GM21447 (cell line): ENCODE measurements at regions not wholly inside any gene's neighbourhood (a gene's known extent, or its start where the extent isn't known, plus 50 kb on each side); places are given as distances from the start of the nearest gene placed in this dataset.
"Not testable (repeated sequence)": the region's sequence is repeated elsewhere in the genome, so short reads cannot be mapped to it uniquely, and the experiment has no call there.

ENCODE experiments used
- ATAC-seq: cut with Tn5 transposase; IDR thresholded peaks from one replicate; pipeline ENCODE4 v1.9.1; 2021; ENCODE audit not compliant: unreplicated experiment

DNA sequence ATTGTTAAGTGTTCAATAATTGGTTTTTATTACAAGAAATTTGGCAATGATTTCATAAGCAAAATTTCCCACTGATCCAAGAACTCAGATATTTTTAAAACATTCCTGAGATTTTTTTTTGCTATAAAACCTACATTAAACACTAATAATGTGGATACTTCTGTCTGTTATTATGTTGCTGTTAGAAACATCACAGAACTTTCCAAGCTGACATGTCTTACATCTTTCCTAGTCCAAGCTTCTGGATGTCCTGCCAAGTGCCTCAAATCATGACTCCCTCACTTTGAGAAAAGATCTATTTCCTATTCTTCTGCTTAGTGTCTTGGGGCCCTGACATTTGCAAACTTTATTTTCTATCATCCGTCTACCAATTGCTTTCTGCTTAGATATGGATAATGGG, 110.8 kb downstream of the RFPL4B start:
- no peak for ATAC-seq

DNA sequence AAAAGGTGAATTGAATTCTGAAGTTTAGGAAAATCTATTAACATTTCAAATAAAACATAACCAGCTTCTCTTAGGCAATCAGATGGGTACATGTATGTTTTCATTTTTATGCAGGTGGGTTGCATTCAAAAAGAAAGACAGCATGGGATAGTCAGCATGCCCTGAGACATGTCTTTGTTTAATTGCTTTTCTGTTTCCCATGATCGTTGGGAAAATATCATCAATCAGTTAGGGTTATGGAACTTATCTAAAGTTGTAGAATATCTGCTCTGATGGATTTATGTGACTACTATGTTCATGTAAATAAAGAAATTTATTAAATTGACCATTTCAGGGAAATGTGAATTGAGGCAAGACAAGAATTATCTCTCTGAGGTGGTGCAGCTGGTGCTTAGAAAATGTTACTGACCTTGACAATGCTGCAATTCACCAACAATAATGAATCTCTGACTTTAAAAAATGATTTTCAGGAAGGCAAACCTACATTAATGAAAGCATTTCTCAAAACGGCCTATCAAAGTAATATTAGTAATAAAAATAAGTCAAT, 112.7 kb downstream of the RFPL4B start:
- no peak for ATAC-seq

DNA sequence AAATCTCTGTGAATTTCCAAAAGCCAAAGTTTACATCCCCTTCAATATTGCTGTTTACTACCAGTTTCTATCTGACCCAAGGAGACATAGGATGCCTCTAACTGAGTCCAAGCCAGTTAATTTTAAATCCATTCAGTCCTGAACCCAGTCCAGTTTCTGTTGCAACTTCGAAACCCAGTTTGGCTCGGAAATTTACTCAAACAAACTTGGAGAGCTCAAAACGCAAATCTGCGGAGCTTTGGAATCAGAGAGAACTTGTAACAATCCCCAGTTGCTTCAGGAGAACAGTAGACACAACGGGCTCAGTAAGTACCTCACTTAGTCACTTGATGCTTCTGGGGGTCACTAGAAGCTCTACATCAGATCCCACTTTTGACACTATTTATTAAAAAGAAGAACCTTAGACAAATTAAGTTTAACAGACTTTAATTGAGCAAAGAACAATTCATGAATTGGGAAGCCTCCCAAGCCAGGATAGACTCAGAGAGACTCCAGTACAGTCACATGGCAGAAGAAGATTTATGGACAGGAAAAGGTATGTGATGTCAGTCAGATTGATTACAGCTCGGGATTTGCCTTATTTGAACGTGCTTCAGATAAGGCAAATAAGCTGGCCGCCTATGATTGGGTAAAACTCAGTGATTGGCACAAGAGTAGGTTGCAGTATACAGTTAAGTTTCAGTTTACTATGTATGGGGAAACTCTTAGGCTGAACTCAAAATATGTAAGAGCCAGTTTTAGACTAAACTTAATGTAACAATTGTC, 118.0 kb downstream of the RFPL4B start:
- no peak for ATAC-seq

DNA sequence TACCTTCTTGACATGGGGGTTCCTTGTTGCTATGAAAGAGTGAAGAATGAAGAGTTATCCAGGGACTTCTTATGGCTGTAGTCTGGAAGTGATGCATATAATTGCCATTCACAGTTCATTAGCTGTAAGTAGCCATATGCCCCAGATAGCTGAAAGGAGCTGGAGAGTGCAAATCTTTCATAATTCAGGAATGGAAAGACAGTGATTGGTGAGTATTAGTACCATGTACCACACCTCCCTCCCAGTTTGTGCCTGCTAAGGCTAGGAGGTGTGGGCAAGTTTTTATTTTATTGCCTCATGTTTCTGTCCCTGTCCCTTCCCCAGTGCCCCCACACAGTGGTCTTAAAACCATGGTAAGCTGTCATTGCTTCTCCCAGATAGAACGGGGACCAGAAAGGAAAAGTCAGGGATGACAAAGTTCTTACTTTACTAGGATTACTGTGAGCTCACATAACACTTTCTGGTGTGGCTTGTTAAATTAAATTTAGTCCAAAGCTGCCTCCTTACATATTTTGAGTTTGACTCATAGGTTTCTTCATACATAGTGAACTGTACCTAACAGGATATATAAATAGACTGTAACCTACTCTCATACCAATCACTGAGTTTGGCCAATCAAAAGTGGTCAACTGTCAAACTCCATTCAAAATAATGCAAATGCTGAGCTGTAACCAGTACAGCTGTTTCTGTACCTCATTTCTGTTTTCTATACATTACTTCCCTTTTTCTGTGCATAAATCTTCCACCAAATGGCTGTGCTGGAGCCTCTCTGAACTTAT, 119.4 kb downstream of the RFPL4B start:
- ATAC-seq, result peak; percentile 83

DNA sequence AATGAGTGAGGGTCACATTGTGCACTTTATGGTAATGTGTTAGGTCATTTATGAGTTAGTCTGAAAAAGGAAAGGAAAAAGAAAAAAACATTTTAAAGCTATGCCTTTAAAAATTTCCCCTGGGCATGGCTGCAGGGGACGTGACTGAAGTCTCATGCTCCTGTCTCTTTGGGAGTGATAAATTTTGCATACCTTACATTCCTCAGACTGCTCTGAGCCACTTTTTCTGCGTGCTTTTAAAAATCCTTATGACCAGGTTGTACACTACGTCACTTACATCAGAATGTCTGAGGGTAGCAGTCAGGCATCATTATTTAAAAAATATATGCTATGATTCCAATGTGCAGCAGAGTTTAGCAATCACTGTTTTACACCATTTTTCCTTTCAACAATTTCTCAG, 121.2 kb downstream of the RFPL4B start:
- ATAC-seq, result no peak

DNA sequence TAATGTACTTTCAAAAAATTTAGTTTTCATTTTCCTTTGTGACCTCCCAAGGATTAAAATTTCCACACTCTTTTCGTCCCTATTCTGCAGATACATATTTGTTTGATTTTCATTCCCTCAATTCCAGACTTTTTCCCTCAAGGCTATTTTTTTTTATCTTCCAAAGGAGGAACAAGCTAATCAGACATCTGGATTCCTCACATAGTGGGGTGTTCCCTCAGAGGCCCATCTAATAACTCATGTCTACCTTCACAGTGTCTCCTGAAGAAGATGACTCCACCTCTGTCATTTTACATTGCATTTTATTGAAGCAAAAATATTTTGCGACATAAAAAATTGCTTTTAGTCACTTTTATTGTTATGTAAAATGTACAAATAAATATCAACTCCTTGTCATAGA, 122.2 kb downstream of the RFPL4B start:
- ATAC-seq, result no peak

DNA sequence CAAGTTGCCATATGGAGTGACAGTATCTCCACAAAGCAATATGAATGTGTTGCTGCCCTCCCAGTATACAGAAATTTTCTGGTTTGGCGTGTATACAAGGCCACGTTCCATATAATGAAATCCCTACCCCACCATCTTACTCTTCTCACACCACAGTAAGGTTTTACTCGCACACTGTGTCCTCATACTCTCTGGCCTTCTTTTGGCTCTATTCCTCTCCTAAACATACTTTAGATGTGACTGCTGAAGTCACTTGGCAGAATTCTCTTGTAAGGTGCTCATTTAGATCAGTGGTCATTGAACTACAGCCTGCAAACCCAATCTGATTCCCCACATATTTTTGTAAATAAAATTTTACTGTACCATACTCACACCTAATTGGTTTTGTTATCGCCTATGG, 123.2 kb downstream of the RFPL4B start:
- no peak for ATAC-seq

DNA sequence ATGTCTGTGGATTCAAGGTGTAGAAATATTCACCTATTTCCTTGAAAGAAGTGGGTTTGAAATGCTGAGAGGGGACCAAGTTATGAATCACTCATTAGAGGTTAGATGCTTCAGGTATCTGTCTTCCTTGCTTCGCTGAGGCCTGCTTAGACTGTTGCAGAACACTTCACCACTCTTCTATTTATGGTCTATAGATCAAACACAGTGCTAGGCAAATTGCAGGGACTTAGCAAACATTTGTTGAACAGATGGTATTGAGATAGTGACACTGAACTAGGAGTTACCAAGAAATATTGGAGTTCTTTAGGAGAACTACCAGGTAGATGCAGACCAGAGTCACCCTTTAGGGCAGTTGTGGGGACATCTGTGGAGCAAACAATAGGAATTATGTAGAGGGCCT, 123.8 kb downstream of the RFPL4B start:
- ATAC-seq, result no peak

DNA sequence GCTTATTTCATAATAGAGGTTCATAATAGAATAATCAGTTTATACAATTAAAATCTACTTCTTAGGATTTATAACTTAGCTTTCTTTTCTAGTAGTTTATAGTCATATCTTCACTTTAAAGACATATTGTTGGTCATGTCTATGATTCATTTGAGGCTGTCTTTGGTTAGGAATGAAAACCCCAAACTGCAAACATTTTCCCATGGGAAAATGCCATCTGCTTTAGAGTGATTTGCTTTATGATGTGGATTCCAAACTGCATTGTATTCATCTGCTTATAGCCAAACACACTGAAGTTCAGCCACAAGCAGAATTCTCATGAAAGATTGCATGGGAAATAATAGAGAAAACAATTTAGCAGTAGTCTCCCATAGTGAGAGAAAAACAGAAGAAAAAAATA, 128.0 kb downstream of the RFPL4B start:
- no peak for ATAC-seq

DNA sequence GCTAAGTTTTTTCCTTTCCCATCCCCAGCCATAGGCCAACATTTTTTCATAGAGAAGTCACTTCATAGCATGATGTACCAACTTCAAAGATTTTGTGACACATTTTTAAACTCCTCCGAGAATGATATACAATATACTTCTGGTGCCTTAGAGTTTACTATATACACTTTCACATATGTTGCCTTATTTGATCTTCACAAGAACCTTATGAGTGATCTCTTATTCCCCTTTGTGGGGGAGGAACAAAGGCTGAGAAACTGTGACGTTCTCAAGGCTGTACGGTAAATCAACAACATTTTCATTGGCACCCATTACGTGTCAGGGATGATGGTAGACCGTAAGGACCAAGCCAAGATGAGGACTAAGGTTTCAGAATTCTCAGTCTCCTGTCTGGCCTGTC, 130.0 kb downstream of the RFPL4B start:
- ATAC-seq, result no peak

DNA sequence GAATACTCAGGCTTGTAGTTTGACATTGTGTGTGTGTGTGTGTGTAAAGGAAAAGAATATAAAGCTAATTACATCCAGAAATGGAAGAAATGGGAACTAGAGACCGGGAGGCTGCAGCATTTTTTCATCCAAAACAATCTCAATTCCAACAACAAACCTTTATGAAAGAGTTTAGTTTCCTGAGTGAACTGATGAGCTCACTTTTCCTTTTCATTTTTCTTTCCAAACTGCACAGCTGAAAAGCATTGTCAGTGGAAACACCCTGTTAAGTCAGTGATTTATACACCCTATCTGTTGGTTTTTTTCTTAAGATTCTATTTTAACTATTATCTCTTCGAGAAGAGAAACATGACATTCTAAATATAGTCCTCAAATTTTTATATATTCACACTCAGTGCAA, 130.9 kb downstream of the RFPL4B start:
- no peak for ATAC-seq

DNA sequence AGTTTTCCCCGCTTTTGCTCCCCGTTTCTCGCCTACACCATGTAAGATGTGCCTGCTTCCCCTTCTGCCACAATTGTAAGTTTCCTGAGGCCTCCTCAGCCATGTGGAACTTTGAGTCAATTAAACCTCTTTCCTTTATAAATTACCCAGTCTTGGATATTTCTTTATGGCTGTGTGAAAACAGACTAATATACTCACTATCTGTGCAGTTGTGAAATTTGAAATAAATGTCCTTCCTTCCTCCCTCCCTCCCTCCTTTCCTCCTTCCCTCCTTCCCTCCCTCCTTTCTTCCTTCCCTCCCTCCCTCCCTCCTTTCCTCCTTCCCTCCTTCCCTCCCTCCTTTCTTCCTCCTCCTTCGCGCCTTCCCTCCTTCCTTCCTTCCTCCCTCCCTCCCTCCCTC, 132.8 kb downstream of the RFPL4B start:
- ATAC-seq, result not testable (repeated sequence)

DNA sequence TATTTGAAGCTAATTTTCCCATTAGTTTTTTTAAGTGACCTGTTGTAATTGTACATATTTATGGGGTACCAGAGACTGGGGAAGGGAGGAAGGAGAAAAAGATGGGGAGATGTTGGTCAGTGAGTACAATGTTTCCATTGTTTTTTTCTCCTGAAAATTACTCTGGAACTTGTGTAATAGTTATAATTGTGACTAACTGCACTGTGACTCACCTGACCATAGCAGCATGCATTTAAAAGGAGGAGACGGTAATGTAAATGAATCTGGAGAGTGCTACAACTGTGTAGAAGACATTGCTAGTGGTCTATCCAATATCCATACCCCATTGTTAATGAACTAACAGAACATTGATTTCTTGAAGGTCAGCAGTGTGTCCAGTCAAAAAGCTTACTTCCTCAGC, 133.4 kb downstream of the RFPL4B start:
- ATAC-seq, result no peak

DNA sequence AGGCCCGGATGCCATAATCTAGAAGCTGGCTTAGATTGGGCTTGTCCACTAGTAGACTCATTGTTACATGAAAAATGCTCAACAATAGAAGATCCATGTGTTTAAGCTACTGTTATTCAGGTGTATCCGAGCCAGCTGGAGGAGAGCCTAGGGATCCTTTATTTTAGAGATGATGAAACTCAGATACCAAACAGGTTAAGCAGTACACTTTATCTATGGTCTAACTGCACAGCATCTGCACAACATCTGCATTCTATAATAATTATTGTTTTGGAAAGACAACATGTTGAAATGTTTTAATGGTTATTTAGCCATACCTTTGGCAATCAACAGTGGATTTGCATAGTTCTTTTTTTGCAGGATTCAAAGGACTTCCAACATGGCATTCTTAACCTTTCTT, 134.1 kb downstream of the RFPL4B start:
- ATAC-seq, result no peak

DNA sequence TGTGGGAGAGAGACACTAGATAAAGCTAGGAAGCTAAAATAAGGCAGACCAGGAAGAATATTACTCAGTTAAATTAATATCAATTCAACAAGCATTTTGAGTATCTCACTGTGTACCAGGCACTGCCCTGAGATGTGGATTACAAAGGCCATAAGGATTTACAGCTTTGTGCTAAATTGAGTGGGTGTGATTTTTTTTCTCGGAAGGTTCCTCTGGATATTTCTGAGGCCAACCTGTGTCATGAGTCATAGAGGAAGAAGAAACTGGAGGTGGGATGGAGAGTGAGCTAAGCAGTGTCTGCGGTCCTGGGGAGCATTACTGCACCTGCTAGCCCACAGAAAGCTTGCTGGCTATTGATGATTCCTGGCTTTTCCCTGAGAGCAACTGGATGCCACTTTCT, 135.2 kb downstream of the RFPL4B start:
- no peak for ATAC-seq

DNA sequence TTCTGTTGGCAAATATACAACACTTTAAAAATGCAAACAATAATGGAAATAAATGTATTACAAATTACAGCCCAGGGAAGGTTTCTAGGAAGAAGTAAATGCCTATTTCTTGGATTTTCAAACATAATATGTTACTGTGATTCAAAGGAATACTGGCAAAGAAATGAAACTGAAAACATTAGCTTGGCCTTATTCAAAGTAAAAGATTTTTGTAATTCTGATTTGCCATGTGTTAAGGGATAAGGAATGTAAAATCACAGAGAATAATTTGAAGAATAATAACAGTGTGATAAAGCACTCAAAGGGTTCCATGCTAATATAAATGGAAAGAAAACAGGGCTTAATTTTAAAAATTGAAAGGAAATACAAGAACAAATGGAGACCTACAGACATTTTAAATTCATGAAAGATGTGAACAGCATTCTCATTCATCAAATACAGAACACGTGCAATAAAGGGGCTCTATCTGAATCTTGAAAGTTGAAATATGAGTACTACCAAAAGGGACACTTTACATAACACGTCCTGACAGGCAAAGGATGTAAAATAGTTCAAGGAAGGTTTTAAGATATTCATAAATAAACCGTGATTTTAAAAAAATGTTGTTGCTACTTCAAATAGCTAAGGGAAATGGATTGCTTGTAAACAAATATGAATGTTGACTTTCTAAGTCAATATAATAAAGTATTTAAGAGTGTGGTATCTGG, 138.1 kb downstream of the RFPL4B start:
- ATAC-seq, result no peak

DNA sequence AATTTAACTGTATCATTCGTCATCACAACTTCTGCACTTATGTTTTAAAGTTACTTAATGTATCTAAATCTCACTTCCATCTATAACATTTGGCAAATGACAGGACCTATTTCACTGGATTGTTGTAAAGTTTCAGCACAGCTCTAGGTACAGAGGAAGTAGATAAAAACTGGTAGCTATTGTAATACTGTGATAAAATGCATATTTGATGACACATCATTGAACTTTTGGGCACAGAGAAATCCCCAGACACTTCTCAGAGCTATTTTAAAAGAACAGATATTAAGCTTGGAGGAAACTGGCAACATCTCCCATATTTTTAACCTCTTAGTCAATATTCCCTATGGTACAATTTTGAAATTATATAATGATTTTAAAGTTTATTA, 138.7 kb downstream of the RFPL4B start:
- no peak for ATAC-seq

DNA sequence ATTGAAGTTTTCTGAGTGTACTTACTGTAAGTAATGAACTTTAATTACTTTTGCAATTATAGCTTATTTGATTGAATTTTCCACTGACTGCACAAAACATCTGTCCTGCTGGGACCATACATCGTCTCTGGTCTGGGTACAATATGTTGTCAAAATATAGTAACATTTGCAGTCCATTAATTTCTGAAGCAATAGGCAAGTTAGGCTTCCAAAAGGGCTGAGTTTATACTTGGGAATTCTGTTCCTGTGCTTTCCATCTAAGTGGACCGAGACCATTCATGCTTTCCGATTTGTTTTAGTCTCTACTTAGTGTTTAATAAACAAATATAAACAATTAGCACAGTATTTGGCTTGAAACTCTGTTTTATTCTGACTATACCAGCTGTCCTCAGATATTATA, 139.3 kb downstream of the RFPL4B start:
- no peak for ATAC-seq

DNA sequence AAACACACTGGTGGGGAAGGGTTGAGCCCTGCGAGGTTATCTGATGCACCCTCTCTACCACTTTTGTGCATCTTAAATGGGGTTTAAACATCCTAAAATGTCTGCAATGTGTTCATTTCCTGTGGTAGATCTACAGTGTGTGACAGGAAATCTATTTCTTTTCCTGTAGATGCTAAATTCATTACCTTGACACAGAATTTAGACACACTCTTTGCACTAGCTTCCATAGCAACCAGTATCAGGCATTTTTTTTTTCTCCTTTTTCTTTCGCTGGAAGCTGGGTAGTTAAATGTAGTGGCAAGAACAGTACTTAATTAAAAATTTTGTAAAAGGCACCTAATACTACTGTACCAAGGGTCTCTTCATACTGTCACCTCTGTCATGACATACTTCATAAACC, 141.1 kb downstream of the RFPL4B start:
- no peak for ATAC-seq

DNA sequence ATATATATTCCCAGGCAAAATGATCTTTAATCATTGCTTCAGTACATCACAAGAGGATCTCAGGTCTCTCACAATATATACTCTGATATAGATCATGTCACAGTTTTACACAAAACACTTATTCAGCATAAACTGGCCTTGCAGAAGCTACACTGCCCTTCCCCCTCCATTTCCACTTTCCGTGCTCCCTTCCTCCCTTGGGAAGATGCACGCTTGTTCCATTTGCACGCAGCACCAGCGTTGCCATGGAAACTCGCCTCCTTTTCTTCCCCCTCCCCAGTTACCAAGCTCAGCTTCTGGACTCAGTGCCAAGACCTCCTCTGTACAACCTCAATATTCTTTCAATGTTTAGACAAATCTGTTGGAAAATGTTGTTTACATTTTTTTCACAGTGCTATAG, 154.6 kb downstream of the RFPL4B start:
- no peak for ATAC-seq

DNA sequence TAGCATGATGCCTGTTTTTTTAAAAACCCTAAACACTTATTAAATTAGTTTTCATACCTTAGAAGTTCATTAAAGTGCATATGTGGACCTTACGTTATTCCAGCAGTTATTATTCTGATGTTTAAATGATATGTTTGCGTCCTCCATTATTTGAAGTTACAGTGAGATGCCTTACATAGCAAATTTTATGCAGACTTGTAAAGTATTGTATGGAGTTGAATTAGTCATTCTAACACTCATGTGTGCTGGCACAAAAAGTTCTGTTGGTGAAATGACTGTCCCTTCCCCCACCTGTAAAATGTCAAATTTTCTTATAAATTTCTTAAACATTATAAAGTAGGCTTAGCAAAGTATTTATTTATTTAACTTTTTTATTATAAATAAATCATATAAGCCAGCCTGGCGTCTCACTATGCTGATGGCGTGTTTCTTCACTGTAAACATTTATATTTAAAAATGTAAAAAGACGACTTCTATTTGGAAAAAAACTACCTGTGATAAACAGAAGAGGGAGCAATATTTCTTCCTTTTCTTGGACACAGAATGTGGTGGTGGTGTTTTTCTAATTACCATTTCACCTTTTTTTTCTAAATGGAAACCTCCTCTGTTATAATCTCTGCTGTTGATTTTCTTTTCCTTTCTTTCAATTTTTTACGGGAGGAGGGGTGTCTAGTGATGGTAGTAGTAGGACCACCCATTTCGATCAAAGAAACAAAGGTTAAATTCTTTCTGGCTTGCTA, 155.4 kb downstream of the RFPL4B start:
- no peak for ATAC-seq
